ENCODE measurements at regions not wholly inside any gene's neighbourhood (a gene's known extent, or its start where the extent isn't known, plus 50 kb on each side); places are given as distances from the start of the nearest gene placed in this dataset.

DNA sequence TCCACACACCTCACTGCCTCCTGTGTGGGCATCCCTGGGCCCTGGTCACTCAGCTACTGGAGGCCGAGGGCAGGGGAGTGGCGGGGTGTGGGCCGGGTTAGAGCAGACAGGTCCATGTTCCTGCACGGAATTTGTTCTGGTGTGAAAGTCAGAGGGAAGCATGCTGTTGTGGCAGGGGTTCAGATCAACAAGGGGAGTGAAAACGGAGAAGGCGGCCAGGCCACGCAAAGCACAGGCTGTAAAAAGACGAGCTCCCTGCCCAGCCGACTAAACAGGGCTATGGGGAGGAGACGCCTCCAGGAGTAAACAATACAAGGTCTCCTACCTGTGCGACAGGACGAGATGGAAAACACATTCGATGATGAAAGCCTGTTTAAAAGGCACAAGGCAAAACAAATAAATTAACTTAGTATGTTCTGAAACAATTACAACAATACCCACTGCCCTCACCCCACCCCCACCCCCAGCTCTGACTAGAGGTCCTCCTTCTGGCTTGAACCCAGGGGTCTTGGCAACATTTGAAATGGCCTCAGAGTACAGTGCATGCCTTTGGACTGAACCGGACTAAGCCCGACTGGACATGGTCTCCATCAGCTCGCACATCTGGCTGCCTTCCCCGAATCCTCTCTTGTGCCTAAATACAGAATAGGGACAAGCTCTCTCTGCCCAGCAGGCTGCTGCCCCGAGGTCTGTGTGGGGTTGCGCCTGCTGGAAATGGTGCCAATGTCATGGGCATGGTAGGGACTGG lies 274.9 kb upstream of the DIO3 start:
- TF ChIP-seq, protein P1, sequence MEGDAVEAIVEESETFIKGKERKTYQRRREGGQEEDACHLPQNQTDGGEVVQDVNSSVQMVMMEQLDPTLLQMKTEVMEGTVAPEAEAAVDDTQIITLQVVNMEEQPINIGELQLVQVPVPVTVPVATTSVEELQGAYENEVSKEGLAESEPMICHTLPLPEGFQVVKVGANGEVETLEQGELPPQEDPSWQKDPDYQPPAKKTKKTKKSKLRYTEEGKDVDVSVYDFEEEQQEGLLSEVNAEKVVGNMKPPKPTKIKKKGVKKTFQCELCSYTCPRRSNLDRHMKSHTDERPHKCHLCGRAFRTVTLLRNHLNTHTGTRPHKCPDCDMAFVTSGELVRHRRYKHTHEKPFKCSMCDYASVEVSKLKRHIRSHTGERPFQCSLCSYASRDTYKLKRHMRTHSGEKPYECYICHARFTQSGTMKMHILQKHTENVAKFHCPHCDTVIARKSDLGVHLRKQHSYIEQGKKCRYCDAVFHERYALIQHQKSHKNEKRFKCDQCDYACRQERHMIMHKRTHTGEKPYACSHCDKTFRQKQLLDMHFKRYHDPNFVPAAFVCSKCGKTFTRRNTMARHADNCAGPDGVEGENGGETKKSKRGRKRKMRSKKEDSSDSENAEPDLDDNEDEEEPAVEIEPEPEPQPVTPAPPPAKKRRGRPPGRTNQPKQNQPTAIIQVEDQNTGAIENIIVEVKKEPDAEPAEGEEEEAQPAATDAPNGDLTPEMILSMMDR (conservative IDR thresholded peaks at IDR 0.05; ENCODE audit: low read depth, low read length), result no peak
- TF ChIP-seq EZH2 (IDR thresholded peaks at IDR 0.05; ENCODE audit: borderline replicate concordance, low read depth, low read length, poor library complexity, severe bottlenecking), result no peak

Measured in A673 (cell line).